ENCODE measurements at regions not wholly inside any gene's neighbourhood (a gene's known extent, or its start where the extent isn't known, plus 50 kb on each side); places are given as distances from the start of the nearest gene placed in this dataset.

- Mint-ChIP-seq H3K4me3 (no peak overlapping the region), H3K27me3 (ENCODE audit: low read depth) (no peaks in the 10 kb centered on the region), H3K9me3 (no peaks in the 10 kb centered on the region), H3K36me3 (ENCODE audit: low read depth) (no peaks in the 10 kb centered on the region), H3K4me1 (ENCODE audit: low read depth) (peaks cover 13% of the 10 kb centered on the region), H3K27ac (no peak overlapping the region)
- intact Hi-C loops (cut with micrococcal nuclease), result no loop called here
- DNase-seq, result no peak
- CTCF ChIA-PET, result interaction anchor here (1.3 to 3.3 kb wide), 3 partner anchors 78 to 88 kb away, joined by 4 to 14 read pairs (median 5); no protein-coding TSS in a partner anchor
Measured at GRCh38 chr11:45024846-45025588, 74.3 kb upstream of the TP53I11 start.

DNA sequence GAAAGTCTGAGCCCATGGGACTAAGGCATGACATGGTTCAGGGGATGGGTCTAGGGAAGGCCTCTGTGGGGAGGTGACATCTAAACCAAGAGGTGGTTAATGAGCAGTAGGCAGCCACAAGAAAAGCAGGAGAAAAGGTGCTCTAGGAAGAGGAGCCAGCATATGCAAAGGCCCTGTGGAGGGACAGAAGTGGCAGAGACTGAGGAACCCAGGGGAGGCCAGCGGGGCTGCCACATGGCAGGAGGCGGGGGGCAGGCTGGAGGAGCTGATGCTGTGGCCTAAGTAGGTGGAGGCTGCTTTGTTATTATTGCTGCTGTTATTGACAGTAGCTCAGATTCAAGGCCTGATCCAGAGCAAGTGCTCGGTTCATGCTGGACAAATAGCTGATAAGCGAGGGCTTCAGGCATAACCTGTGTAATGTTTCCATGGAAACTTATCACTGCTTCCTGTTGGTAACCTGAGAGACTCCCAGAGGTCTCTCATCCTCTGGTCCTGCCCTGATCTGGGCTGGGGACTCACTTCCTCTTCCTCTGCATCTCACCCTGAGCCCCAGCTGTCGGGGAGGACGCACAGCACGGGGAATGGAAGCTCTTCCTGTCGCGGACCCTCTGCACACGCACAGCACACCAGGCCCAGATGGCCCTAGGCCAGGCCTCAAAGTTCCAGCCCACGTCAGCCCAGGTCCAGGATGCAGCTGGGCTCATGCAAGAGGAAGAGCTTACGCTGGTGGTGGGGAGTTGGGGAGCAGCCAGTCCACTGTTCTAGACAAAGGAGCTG lies 75.2 kb upstream of the TP53I11 start:
- Mint-ChIP-seq H3K36me3 (ENCODE audit: low read depth) (no peaks in the 10 kb centered on the region), H3K9me3 (no peaks in the 10 kb centered on the region), H3K27me3 (ENCODE audit: low read depth) (no peaks in the 10 kb centered on the region), H3K4me1 (ENCODE audit: low read depth) (peaks cover 13% of the 10 kb centered on the region), H3K27ac (peak overlapping the region; percentile 44), H3K4me3 (no peak overlapping the region)
- CTCF ChIA-PET, result interaction anchor here (0.7 to 3.3 kb wide), 3 partner anchors 75 to 89 kb away, joined by 3 to 14 read pairs (median 5); no protein-coding TSS in a partner anchor
- peak; percentile 37 for DNase-seq
- intact Hi-C loops (cut with micrococcal nuclease), result no loop called here

DNA sequence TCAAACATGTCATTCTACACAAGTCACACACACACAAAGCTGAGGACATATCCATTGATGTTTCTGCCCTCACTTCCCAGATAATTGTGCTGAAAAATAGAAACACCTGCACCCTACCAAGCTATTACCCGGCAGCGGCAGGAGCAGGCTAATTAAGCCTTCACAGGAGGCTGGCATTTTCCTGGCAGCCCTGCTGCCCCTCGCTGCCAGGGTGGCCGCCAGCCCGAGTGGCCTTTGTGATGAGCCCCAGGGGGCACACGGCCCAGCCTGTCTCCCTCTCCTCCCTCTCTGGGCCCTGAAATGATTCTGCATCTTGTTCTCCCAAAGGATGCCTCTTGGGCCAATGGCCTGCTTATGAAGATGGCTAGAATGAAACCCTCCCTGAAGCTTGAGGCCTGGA lies 76.2 kb upstream of the TP53I11 start:
- peaks cover 13% of the 10 kb centered on the region for H3K4me1 Mint-ChIP-seq (ENCODE audit: low read depth)
- DNase-seq, result no peak
- no peaks in the 10 kb centered on the region for H3K27me3 Mint-ChIP-seq (ENCODE audit: low read depth)
- intact Hi-C loops (cut with micrococcal nuclease), result no loop called here
- no peak overlapping the region for H3K4me3 Mint-ChIP-seq
- no peaks in the 10 kb centered on the region for H3K9me3 Mint-ChIP-seq
- H3K36me3 Mint-ChIP-seq (ENCODE audit: low read depth), result no peaks in the 10 kb centered on the region
- no peak overlapping the region for H3K27ac Mint-ChIP-seq
- CTCF ChIA-PET, result interaction anchor here (1.8 to 3.3 kb wide), 2 partner anchors 77 to 90 kb away, joined by 5 to 14 read pairs; no protein-coding TSS in a partner anchor

- intact Hi-C loops (cut with micrococcal nuclease), result no loop called here
- Mint-ChIP-seq H3K36me3 (ENCODE audit: low read depth) (no peaks in the 10 kb centered on the region), H3K9me3 (no peaks in the 10 kb centered on the region), H3K27me3 (ENCODE audit: low read depth) (no peaks in the 10 kb centered on the region), H3K27ac (no peak overlapping the region), H3K4me3 (no peak overlapping the region), H3K4me1 (ENCODE audit: low read depth) (peaks cover 13% of the 10 kb centered on the region)
- CTCF ChIA-PET, result interaction anchor here (3.3 kb wide), 1 partner anchor 77 kb away, joined by 14 read pairs; no protein-coding TSS in a partner anchor
- DNase-seq, result no peak
Measured at GRCh38 chr11:45027312-45027711, 76.6 kb upstream of the TP53I11 start.

- DNase-seq, result no peak
- peaks cover 13% of the 10 kb centered on the region for H3K4me1 Mint-ChIP-seq (ENCODE audit: low read depth)
- H3K27me3 Mint-ChIP-seq (ENCODE audit: low read depth), result no peaks in the 10 kb centered on the region
- CTCF ChIA-PET, result interaction anchor here (0.6 to 0.7 kb wide), 3 partner anchors 9 to 76 kb away, joined by 3 to 6 read pairs (median 3); no protein-coding TSS in a partner anchor
- no peak overlapping the region for H3K27ac Mint-ChIP-seq
- H3K36me3 Mint-ChIP-seq (ENCODE audit: low read depth), result no peaks in the 10 kb centered on the region
- intact Hi-C loops (cut with micrococcal nuclease), result no loop called here
- H3K9me3 Mint-ChIP-seq, result no peaks in the 10 kb centered on the region
- H3K4me3 Mint-ChIP-seq, result no peak overlapping the region
Measured at GRCh38 chr11:45028911-45029682, 78.4 kb upstream of the TP53I11 start.

- Mint-ChIP-seq H3K9me3 (no peaks in the 10 kb centered on the region), H3K4me3 (no peak overlapping the region), H3K36me3 (ENCODE audit: low read depth) (no peaks in the 10 kb centered on the region), H3K4me1 (ENCODE audit: low read depth) (peaks cover 8% of the 10 kb centered on the region), H3K27ac (no peak overlapping the region), H3K27me3 (ENCODE audit: low read depth) (no peaks in the 10 kb centered on the region)
- CTCF ChIA-PET, result interaction anchor here (0.6 to 1.4 kb wide), 2 partner anchors 30 to 80 kb away, joined by 3 to 4 read pairs; no protein-coding TSS in a partner anchor
- DNase-seq, result no peak
- intact Hi-C loops (cut with micrococcal nuclease), result no loop called here
Measured at GRCh38 chr11:45030778-45031177, 80.1 kb upstream of the TP53I11 start.

DNA sequence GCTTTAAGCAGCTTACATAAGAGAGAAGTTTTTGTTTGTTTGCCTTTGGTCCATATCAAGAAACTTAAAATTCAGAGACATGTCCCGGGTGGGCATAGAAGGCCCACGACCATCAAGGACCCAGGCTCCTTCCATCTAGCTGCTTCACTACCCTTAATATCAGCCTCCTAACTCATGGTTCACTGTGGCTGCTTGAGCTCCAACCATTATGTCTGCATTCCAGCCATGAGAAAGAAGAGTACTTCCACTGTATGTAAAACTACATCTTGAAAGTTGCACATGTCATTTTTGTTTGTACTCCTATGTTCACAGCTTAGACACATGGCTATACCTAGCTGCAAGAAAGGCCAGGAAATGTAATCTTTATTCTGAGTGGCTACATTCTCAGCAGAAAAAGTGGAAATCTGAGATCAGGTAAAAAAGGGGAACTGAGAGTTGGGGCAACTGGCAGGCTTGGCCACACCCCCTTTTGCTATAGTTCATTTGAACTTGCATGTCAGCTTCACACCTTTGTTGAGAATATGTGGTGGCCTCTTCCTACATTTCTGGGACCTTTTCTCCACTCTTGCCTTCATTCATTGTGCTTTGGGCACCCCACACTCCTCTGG lies 81.3 kb upstream of the TP53I11 start:
- CTCF ChIA-PET, result interaction anchor here (1.4 to 1.5 kb wide), 2 partner anchors 73 to 79 kb away, joined by 3 to 4 read pairs; no protein-coding TSS in a partner anchor
- no peak for DNase-seq
- Mint-ChIP-seq H3K27ac (no peak overlapping the region), H3K4me1 (ENCODE audit: low read depth) (no peaks in the 10 kb centered on the region), H3K36me3 (ENCODE audit: low read depth) (no peaks in the 10 kb centered on the region), H3K9me3 (no peaks in the 10 kb centered on the region), H3K27me3 (ENCODE audit: low read depth) (no peaks in the 10 kb centered on the region), H3K4me3 (no peak overlapping the region)
- intact Hi-C loops (cut with micrococcal nuclease), result no loop called here

DNA sequence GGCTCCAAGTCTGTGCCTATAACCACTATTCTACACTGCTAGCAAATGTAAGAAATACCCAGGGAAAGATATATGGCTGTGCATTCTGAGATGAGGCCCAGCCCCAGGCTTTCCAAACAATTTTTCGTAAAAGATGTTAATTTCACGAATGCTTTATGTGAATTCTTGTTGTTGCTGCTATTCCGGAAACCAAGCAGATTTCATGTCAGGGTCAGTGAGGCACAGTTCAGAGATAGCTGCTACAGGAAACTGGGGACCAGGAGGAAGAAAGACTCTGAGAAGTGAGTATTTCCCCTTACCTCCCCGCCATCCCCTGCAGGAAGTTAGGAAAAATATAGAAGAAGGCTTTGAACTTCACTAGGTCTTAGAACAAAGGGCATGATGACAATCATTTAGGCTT lies 84.7 kb upstream of the TP53I11 start:
- intact Hi-C loops (cut with micrococcal nuclease), result no loop called here
- CTCF ChIA-PET, result interaction anchor here (1.2 to 1.4 kb wide), 2 partner anchors 69 to 99 kb away, joined by 3 to 4 read pairs; no protein-coding TSS in a partner anchor
- H3K9me3 Mint-ChIP-seq, result peaks cover 19% of the 10 kb centered on the region
- no peak for DNase-seq
- no peak overlapping the region for H3K4me3 Mint-ChIP-seq
- H3K27ac Mint-ChIP-seq, result no peak overlapping the region
- H3K27me3 Mint-ChIP-seq (ENCODE audit: low read depth), result no peaks in the 10 kb centered on the region
- peaks cover 1% of the 10 kb centered on the region for H3K36me3 Mint-ChIP-seq (ENCODE audit: low read depth)
- H3K4me1 Mint-ChIP-seq (ENCODE audit: low read depth), result no peaks in the 10 kb centered on the region

DNA sequence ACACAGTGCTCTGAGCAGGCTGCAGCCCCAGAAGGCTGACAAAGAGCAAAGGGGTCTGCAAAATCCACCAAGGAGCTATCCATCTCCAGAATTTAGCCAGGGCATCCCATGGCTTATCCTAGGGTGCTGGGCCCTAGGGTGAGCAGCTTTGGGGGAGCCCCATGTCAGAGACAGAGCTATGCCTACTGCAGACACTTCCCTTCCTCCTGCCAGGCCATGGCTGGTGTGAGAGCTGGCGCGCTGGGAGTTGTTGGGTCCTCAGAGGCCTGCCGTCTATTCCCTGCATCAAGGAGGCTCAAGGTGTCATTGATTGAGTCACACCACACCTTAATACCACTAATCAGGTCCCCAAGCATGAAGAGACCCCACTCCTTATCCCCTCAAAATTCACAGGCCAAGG lies 85.3 kb upstream of the TP53I11 start:
- Mint-ChIP-seq H3K4me3 (no peak overlapping the region), H3K4me1 (ENCODE audit: low read depth) (no peaks in the 10 kb centered on the region), H3K36me3 (ENCODE audit: low read depth) (peaks cover 1% of the 10 kb centered on the region), H3K27me3 (ENCODE audit: low read depth) (no peaks in the 10 kb centered on the region), H3K9me3 (peaks cover 19% of the 10 kb centered on the region), H3K27ac (no peak overlapping the region)
- CTCF ChIA-PET, result interaction anchor here (1.2 to 1.4 kb wide), 2 partner anchors 68 to 100 kb away, joined by 3 to 4 read pairs; no protein-coding TSS in a partner anchor
- no peak for DNase-seq
- intact Hi-C loops (cut with micrococcal nuclease), result no loop called here

GRCh38 chr11:45036733-45037132 lies 86.0 kb upstream of the TP53I11 start:
- CTCF ChIA-PET, result no interaction called here
- Mint-ChIP-seq H3K27ac (no peak overlapping the region), H3K9me3 (peaks cover 19% of the 10 kb centered on the region), H3K4me1 (ENCODE audit: low read depth) (no peaks in the 10 kb centered on the region), H3K4me3 (no peak overlapping the region), H3K36me3 (ENCODE audit: low read depth) (peaks cover 1% of the 10 kb centered on the region), H3K27me3 (ENCODE audit: low read depth) (no peaks in the 10 kb centered on the region)
- DNase-seq, result no peak
- intact Hi-C loops (cut with micrococcal nuclease), result no loop called here

DNA sequence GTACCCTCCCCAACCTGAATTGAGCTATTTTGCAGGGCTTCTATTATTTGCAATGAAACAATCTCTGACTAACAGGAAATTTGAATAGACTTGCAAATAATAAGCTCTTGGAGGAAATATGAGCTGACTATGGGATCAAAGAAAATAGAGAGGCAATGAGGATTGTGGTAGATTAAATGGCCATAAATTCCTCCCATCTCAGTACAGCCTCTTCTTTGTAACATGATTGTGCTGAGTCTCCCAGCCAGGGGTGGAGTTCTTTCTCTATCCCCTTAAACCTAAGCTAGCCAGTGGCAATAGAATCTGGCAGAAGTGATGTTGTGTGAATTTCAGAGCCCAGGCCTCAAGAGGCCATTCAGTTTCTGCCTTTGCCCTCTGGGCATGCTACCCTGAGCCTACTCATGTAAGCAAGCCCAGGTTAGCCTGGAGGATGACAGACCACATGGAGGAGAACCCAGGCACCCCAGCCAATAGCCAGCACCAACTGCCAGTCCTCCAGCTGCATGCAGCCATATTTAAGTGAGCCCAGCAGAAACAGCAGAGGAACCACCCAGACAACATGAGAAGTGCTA lies 86.8 kb upstream of the TP53I11 start:
- peaks cover 19% of the 10 kb centered on the region for H3K9me3 Mint-ChIP-seq
- no peak overlapping the region for H3K27ac Mint-ChIP-seq
- intact Hi-C loops (cut with micrococcal nuclease), result no loop called here
- peaks cover 1% of the 10 kb centered on the region for H3K36me3 Mint-ChIP-seq (ENCODE audit: low read depth)
- no peaks in the 10 kb centered on the region for H3K27me3 Mint-ChIP-seq (ENCODE audit: low read depth)
- no peak overlapping the region for H3K4me3 Mint-ChIP-seq
- no peaks in the 10 kb centered on the region for H3K4me1 Mint-ChIP-seq (ENCODE audit: low read depth)
- CTCF ChIA-PET, result no interaction called here
- DNase-seq, result no peak

Data from activated naive CD4-positive, alpha-beta T cell treated with anti-CD3 and anti-CD28 coated beads for 36 hours (primary cell).